Liver (tissue), 8 donors: ENCODE measurements at regions not wholly inside any gene's neighbourhood (a gene's known extent, or its start where the extent isn't known, plus 50 kb on each side); places are given as distances from the start of the nearest gene placed in this dataset.

Experiments used
- DNase-seq: peaks from one replicate; pipeline ENCODE4 v3.0.0-alpha.2; 2017; ENCODE audit warnings: low spot score
- H3K27ac ChIP-seq, 2 donors: one replicate each; pipeline ENCODE4 v1.7.0; 2013; ENCODE audit warnings: inconsistent platforms in 2 of 2, low read length in 2 of 2, control low read depth in 1 of 2, low read depth in 1 of 2, mild to moderate bottlenecking in 1 of 2
- H3K27me3 ChIP-seq, 4 donors: one replicate each; pipeline versions ENCODE4 v1.6.1 to v1.7.0; 2013; ENCODE audit warnings: low read length in 3 of 4, inconsistent platforms in 1 of 4, mild to moderate bottlenecking in 1 of 4, moderate library complexity in 1 of 4; ENCODE audit not compliant: control insufficient read depth in 4 of 4, insufficient read depth in 4 of 4
- H3K36me3 ChIP-seq, 4 donors: one replicate each; pipeline versions ENCODE4 v1.6.1 to v1.7.0; 2013; ENCODE audit warnings: low read length in 3 of 4, mild to moderate bottlenecking in 3 of 4, low read depth in 1 of 4, moderate library complexity in 1 of 4; ENCODE audit not compliant: control insufficient read depth in 4 of 4, insufficient read depth in 3 of 4
- H3K4me1 ChIP-seq, 4 donors: one replicate each; pipeline versions ENCODE4 v1.6.1 to v1.7.0; 2013; ENCODE audit warnings: low read length in 3 of 4, mild to moderate bottlenecking in 3 of 4, moderate library complexity in 1 of 4; ENCODE audit not compliant: control insufficient read depth in 4 of 4, insufficient read depth in 4 of 4
- H3K4me3 ChIP-seq, 3 donors: one replicate each; pipeline versions ENCODE4 v1.6.1 to v1.7.0; 2013; ENCODE audit warnings: low read length in 3 of 3, control low read depth in 1 of 3, low read depth in 1 of 3, mild to moderate bottlenecking in 1 of 3
- H3K9ac ChIP-seq, 2 donors: one replicate each; pipeline ENCODE4 v1.7.0; 2013; ENCODE audit warnings: low read length in 2 of 2, mild to moderate bottlenecking in 2 of 2, moderate library complexity in 2 of 2, control low read depth in 1 of 2, low read depth in 1 of 2
- H3K9me3 ChIP-seq, 4 donors: one replicate each; pipeline versions ENCODE4 v1.6.1 to v1.7.0; 2013; ENCODE audit warnings: low read length in 3 of 4; ENCODE audit not compliant: control insufficient read depth in 4 of 4
- EGR1 ChIP-seq, 2 donors: IDR thresholded peaks; 2 replicates each; pipeline ENCODE4 v1.6.1; 2016 to 2018; ENCODE audit warnings: antibody characterized with exemption in 2 of 2, low read depth in 2 of 2
- FOXA1 ChIP-seq: IDR thresholded peaks from 2 replicates; pipeline ENCODE4 v1.6.1; 2016; ENCODE audit warnings: antibody characterized with exemption
- FOXA2 ChIP-seq: IDR thresholded peaks from 2 replicates; pipeline ENCODE4 v1.6.1; 2016; ENCODE audit warnings: antibody characterized with exemption
- HNF4A ChIP-seq, 2 donors: conservative IDR thresholded peaks; 2 replicates each; pipeline ENCODE4 v1.6.1; 2016; ENCODE audit warnings: antibody characterized with exemption in 2 of 2, mild to moderate bottlenecking in 2 of 2
- HNF4G ChIP-seq: IDR thresholded peaks from 2 replicates; pipeline ENCODE4 v1.6.1; 2016; ENCODE audit warnings: antibody characterized with exemption
- NR2F2 ChIP-seq: IDR thresholded peaks from 2 replicates; pipeline ENCODE4 v1.6.1; 2016; ENCODE audit warnings: antibody characterized with exemption
- RAD21 ChIP-seq, 2 donors: IDR thresholded peaks; 2 replicates each; pipeline ENCODE4 v1.6.1; 2016; ENCODE audit warnings: antibody characterized with exemption in 2 of 2, mild to moderate bottlenecking in 2 of 2
- RXRA ChIP-seq, 2 donors: IDR thresholded peaks; 2 replicates each; pipeline ENCODE4 v1.6.1; 2017 to 2018; ENCODE audit warnings: antibody characterized with exemption in 2 of 2, mild to moderate bottlenecking in 1 of 2
- SP1 ChIP-seq: IDR thresholded peaks from 2 replicates; pipeline ENCODE4 v1.6.1; 2018; ENCODE audit warnings: antibody characterized with exemption, mild to moderate bottlenecking
- TAF1 ChIP-seq: conservative IDR thresholded peaks from 2 replicates; pipeline ENCODE4 v1.6.1; 2016; ENCODE audit warnings: antibody characterized with exemption, mild to moderate bottlenecking
- WGBS: extraction: QIAGEN DNeasy Blood & Tissue Kit; methylation state at CpG from one replicate; pipeline ENCODE4 v1.1.7; 2013; 5-methylcytosine and 5-hydroxymethylcytosine counted together
- TF ChIP-seq, protein P1 (sequence below): fragments of 150-350 bp; IDR thresholded peaks from 2 replicates; pipeline ENCODE4 v1.5.1; 2017; ENCODE audit warnings: improper control_type of control experiment, low read depth, low read length; ENCODE audit not compliant: missing input control
- TF ChIP-seq, protein P2 (sequence below): IDR thresholded peaks from 2 replicates; pipeline ENCODE4 v1.6.1; 2016; ENCODE audit warnings: antibody characterized with exemption
- TF ChIP-seq, protein P3 (sequence below): IDR thresholded peaks from 2 replicates; pipeline ENCODE4 v1.6.1; 2016; ENCODE audit warnings: antibody characterized with exemption, mild to moderate bottlenecking
- TF ChIP-seq, protein P4 (sequence below): IDR thresholded peaks from 2 replicates; pipeline ENCODE4 v1.6.1; 2016; ENCODE audit warnings: antibody characterized with exemption
- donor health status: healthy.
- donor health status: healthy.
- donor health status: healthy.
- donor health status: healthy.
- donor health status: healthy.

DNA sequence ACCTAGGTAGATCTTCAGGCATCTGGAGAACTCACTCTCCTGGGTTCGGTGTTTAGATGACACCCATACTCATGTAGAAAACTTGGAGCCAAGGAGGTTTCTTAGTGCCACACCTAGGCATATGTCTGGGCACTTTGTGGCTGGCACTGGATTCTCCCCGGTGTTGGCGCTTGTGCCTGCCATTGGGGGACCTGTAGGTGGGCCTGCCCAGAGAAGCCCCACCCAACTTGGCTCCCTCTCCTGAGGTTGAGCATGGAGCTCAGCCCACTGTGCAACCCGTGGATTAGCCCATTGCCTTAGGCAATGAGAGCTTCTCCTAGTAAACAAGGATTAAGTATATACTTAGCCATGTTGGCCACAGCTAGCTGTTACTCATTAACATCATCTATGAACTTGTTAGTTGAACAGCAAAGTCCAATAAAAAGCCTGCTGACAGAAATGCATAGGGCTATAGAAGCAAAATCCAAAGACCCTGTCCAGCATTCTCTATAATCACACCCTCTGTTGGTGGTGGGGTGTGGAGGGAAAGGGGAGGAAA, 335.5 kb upstream of the CHORDC1 start (continued):
- TF ChIP-seq, protein P1, sequence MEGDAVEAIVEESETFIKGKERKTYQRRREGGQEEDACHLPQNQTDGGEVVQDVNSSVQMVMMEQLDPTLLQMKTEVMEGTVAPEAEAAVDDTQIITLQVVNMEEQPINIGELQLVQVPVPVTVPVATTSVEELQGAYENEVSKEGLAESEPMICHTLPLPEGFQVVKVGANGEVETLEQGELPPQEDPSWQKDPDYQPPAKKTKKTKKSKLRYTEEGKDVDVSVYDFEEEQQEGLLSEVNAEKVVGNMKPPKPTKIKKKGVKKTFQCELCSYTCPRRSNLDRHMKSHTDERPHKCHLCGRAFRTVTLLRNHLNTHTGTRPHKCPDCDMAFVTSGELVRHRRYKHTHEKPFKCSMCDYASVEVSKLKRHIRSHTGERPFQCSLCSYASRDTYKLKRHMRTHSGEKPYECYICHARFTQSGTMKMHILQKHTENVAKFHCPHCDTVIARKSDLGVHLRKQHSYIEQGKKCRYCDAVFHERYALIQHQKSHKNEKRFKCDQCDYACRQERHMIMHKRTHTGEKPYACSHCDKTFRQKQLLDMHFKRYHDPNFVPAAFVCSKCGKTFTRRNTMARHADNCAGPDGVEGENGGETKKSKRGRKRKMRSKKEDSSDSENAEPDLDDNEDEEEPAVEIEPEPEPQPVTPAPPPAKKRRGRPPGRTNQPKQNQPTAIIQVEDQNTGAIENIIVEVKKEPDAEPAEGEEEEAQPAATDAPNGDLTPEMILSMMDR, result no peak
- TF ChIP-seq NR2F2, result no peak
- TF ChIP-seq FOXA1, result no peak
- TF ChIP-seq, protein P2, sequence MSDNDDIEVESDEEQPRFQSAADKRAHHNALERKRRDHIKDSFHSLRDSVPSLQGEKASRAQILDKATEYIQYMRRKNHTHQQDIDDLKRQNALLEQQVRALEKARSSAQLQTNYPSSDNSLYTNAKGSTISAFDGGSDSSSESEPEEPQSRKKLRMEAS, result no peak

DNA sequence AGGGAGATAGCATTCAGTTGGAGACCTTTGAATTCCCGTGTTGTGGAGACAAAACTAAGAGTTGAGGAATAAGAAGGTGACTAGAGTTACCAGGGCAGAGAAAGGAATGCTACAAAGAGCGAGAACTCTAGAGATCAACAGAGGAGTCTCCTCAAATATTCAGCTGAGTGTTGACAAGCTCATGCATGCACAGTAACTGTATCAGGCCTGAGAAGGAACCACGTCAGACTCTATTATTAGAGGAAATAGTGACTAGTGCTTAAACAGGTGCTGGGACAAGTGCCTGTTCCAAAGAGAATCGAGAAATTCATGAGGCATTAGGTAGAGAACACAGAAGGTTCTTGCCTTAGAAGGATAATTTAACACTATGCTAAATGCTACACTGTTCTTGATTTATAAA, 333.8 kb upstream of the CHORDC1 start:
- Histone ChIP-seq H3K9ac (no peak overlapping the region), H3K4me1 (no peaks in the 10 kb centered on the region), H3K27me3 (no peaks in the 10 kb centered on the region), H3K9me3 (no peaks in the 10 kb centered on the region), H3K36me3 (no peaks in the 10 kb centered on the region), H3K27ac (no peak overlapping the region), H3K4me3 (no peak overlapping the region)
- TF ChIP-seq RXRA (IDR thresholded peaks at IDR 0.05) (no peak), RAD21 (IDR thresholded peaks at IDR 0.05) (no peak), HNF4A (conservative IDR thresholded peaks at IDR 0.05) (no peak), SP1 (no peak)
- TF ChIP-seq, protein P3, sequence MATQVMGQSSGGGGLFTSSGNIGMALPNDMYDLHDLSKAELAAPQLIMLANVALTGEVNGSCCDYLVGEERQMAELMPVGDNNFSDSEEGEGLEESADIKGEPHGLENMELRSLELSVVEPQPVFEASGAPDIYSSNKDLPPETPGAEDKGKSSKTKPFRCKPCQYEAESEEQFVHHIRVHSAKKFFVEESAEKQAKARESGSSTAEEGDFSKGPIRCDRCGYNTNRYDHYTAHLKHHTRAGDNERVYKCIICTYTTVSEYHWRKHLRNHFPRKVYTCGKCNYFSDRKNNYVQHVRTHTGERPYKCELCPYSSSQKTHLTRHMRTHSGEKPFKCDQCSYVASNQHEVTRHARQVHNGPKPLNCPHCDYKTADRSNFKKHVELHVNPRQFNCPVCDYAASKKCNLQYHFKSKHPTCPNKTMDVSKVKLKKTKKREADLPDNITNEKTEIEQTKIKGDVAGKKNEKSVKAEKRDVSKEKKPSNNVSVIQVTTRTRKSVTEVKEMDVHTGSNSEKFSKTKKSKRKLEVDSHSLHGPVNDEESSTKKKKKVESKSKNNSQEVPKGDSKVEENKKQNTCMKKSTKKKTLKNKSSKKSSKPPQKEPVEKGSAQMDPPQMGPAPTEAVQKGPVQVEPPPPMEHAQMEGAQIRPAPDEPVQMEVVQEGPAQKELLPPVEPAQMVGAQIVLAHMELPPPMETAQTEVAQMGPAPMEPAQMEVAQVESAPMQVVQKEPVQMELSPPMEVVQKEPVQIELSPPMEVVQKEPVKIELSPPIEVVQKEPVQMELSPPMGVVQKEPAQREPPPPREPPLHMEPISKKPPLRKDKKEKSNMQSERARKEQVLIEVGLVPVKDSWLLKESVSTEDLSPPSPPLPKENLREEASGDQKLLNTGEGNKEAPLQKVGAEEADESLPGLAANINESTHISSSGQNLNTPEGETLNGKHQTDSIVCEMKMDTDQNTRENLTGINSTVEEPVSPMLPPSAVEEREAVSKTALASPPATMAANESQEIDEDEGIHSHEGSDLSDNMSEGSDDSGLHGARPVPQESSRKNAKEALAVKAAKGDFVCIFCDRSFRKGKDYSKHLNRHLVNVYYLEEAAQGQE, result no peak
- TF ChIP-seq, protein P2, result no peak
- TF ChIP-seq, protein P4, sequence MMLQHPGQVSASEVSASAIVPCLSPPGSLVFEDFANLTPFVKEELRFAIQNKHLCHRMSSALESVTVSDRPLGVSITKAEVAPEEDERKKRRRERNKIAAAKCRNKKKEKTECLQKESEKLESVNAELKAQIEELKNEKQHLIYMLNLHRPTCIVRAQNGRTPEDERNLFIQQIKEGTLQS, result no peak
- TF ChIP-seq, protein P1, result no peak
- 78% methylated on average over 4 of the region's 4 CpGs for WGBS
- no peak for DNase-seq

DNA sequence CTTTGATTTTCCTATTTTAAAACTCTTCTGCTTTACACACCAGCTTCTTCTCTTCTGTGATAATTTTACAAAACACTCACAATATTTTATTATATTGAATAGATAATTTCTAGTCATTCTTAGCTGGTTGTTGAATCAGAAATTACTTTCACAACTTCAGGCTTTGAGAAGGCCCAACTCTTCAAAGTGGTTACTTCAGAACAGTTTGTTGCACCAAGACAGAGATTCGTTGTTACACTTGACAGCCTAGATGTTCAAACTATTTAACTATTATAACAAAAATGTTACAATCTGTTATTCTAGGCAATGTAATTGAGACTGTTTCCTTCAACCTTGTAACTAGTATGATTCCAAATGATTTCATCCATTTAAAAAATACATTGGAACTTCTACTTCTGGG, 333.2 kb upstream of the CHORDC1 start:
- Histone ChIP-seq H3K4me1 (no peaks in the 10 kb centered on the region), H3K9me3 (no peaks in the 10 kb centered on the region), H3K36me3 (no peaks in the 10 kb centered on the region), H3K27ac (no peak overlapping the region), H3K9ac (no peak overlapping the region), H3K4me3 (no peak overlapping the region), H3K27me3 (no peaks in the 10 kb centered on the region)
- WGBS, result 88% methylated on average over 1 of the region's 1 CpG
- DNase-seq, result no peak
- TF ChIP-seq FOXA1, result no peak
- TF ChIP-seq NR2F2, result no peak
- no peak for TF ChIP-seq FOXA2
- TF ChIP-seq HNF4G, result no peak
- no peak for TF ChIP-seq SP1
- TF ChIP-seq EGR1 (IDR thresholded peaks at IDR 0.05; ENCODE audit: low read depth in 2 of 2), result no peak
- TF ChIP-seq TAF1, result no peak
- no peak for TF ChIP-seq HNF4A (conservative IDR thresholded peaks at IDR 0.05)
- no peak for TF ChIP-seq RAD21 (IDR thresholded peaks at IDR 0.05)
